ENCODE measurements at regions not wholly inside any gene's neighbourhood (a gene's known extent, or its start where the extent isn't known, plus 50 kb on each side); places are given as distances from the start of the nearest gene placed in this dataset.

DNA sequence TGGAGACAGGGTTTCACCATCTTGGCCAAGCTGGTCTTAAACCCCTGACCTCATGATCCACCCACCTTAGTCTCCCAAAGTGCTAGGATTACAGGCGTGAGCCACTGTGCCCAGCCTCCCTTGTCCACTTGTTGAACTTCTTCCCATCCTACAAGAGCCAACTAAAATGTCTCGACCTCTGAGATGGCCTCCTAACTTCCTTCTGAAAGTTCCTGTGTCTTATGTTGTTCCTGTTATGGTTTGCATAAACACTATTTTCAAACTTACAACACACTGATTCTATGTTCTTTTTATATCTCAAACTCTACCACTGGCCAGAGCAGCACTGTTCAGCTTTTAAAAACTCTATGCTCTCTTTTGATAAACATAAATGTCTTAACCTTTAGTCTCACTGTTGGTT lies 63.3 kb upstream of the UGP2 start:
- intact Hi-C loops (cut with DNase I) = no loop called here
- TF ChIP-seq, protein P1, sequence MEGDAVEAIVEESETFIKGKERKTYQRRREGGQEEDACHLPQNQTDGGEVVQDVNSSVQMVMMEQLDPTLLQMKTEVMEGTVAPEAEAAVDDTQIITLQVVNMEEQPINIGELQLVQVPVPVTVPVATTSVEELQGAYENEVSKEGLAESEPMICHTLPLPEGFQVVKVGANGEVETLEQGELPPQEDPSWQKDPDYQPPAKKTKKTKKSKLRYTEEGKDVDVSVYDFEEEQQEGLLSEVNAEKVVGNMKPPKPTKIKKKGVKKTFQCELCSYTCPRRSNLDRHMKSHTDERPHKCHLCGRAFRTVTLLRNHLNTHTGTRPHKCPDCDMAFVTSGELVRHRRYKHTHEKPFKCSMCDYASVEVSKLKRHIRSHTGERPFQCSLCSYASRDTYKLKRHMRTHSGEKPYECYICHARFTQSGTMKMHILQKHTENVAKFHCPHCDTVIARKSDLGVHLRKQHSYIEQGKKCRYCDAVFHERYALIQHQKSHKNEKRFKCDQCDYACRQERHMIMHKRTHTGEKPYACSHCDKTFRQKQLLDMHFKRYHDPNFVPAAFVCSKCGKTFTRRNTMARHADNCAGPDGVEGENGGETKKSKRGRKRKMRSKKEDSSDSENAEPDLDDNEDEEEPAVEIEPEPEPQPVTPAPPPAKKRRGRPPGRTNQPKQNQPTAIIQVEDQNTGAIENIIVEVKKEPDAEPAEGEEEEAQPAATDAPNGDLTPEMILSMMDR (IDR thresholded peaks at IDR 0.05) = no peak
- H3K36me3 ChIP-seq = no peaks in the 10 kb centered on the region
- no peaks in the 10 kb centered on the region for H3K27me3 ChIP-seq (ENCODE audit: low read depth)
- no peak for ATAC-seq
- DNase-seq = no peak
- no peaks in the 10 kb centered on the region for H3K4me1 ChIP-seq
- H3K9me3 ChIP-seq = no peaks in the 10 kb centered on the region
- H3K4me3 ChIP-seq = no peak overlapping the region
- H3K27ac ChIP-seq = no peak overlapping the region

DNA sequence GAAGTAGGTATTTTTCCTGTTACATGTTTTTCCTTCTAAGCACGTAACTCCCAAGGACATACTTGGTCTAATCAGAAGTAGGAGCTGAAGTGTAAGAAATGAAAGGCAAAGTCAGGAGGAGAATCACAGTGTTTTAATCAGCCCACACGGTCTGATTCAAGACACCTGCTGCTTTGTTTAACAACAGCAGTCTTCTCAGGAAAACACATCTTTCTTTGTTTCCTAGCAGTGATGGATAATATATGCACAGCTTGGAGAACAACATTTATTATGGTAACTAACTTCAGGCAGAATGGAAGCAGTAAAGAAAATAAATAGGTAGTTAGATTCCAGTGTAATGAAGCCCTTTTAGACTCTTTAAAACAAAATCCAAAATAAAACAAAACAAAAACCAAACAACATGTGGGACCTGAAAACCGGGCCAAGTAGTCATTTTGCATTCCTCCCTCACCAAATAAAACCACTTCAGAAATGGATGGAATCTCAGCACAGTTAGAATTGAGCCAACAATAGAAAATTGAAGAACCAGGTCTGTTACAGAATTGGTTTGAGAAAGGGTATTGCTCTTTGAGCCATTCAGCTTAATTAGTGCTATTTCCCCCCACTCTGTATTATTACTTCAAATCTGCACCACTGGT lies 61.1 kb upstream of the UGP2 start:
- Histone ChIP-seq H3K4me3 (no peak overlapping the region), H3K27me3 (ENCODE audit: low read depth) (no peaks in the 10 kb centered on the region), H3K4me1 (no peaks in the 10 kb centered on the region), H3K36me3 (no peaks in the 10 kb centered on the region), H3K9me3 (no peaks in the 10 kb centered on the region), H3K27ac (no peak overlapping the region)
- ATAC-seq (no peak), DNase-seq (no peak)
- TF ChIP-seq, protein P1 (IDR thresholded peaks at IDR 0.05) = no peak
- intact Hi-C loops (cut with DNase I) = no loop called here

DNA sequence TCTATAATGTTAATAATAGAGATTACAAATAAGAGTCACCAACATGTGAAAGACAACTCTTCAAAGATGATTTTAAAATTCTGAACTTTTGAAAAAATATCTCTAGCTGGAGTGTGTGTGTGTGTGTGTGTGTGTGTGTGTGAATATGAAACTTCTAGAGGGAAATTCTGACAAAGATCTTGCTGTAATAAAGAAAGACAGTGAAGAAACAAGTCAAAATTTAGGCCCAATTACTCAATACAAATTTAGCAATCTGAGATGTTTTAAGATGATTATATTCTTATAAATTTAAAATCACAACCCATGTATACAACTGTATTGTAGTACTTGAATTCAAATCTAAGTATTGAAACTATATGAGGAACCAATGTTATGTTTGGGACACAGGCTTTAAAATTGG lies 57.2 kb upstream of the UGP2 start:
- Histone ChIP-seq H3K4me1 (no peaks in the 10 kb centered on the region), H3K36me3 (no peaks in the 10 kb centered on the region)
- intact Hi-C loops (cut with DNase I) = no loop called here

DNA sequence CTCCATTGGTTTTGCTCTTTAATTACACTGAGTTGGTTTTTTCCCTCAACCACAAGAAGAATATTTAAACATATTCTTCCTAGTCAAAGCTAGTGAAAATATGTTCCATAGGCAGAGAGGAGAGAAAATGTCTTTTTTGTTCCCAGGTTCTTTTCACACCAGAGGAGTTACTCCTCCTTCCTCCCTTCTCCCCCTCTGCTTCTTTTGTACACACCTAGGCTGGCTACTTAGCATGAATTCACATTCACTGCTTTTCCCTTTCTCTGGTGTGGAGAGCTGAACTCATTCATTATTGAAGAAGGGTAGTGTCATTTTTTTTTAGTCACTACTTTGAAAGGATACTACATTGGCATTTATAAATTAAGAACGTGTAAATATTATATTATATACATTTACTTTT lies 56.6 kb upstream of the UGP2 start:
- Histone ChIP-seq H3K9me3 (no peaks in the 10 kb centered on the region), H3K4me1 (no peaks in the 10 kb centered on the region), H3K27me3 (ENCODE audit: low read depth) (no peaks in the 10 kb centered on the region), H3K36me3 (no peaks in the 10 kb centered on the region), H3K27ac (no peak overlapping the region), H3K4me3 (no peak overlapping the region)
- intact Hi-C loops (cut with DNase I) = no loop called here
- no peak for ATAC-seq
- TF ChIP-seq, protein P1 (IDR thresholded peaks at IDR 0.05) = no peak
- DNase-seq = no peak

More for the DNA sequence above, 57.2 kb upstream of the UGP2 start:
- TF ChIP-seq, protein P1 (IDR thresholded peaks at IDR 0.05) = no peak
- no peaks in the 10 kb centered on the region for H3K9me3 ChIP-seq
- DNase-seq (no peak), ATAC-seq (no peak)
- no peak overlapping the region for H3K27ac ChIP-seq
- no peak overlapping the region for H3K4me3 ChIP-seq
- H3K27me3 ChIP-seq (ENCODE audit: low read depth) = no peaks in the 10 kb centered on the region

DNA sequence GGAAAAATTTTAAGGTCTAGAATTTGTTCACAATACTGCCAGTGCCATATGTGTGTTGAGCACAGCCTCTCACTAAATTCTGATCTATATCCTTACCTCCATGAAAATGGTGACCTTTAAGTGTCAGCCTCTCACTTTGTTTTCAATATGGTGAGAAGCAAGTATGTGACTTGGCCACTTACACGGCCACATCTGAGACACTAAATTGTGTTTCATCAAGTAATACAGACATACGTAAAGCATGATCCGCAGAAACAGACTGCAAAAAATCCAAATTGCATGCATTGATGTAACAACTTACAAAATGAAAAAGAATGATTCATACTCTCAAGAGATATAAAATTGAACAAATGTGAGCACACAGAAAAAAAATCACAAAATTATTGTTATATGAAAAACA lies 55.2 kb upstream of the UGP2 start:
- Histone ChIP-seq H3K27ac (no peak overlapping the region), H3K27me3 (ENCODE audit: low read depth) (no peaks in the 10 kb centered on the region), H3K4me3 (no peak overlapping the region), H3K4me1 (no peaks in the 10 kb centered on the region), H3K36me3 (no peaks in the 10 kb centered on the region), H3K9me3 (no peaks in the 10 kb centered on the region)
- intact Hi-C loops (cut with DNase I) = no loop called here
- no peak for DNase-seq
- no peak for ATAC-seq
- TF ChIP-seq, protein P1 (IDR thresholded peaks at IDR 0.05) = no peak
